Omental fat pad (tissue), 3 donors: ENCODE measurements at regions not wholly inside any gene's neighbourhood (a gene's known extent, or its start where the extent isn't known, plus 50 kb on each side); places are given as distances from the start of the nearest gene placed in this dataset.

ENCODE experiments used
- ATAC-seq: fragments of 150-250 bp; one replicate; pipeline ENCODE4 v1.9.1; 2016; ENCODE audit warnings: mild to moderate bottlenecking, moderate library complexity; ENCODE audit not compliant: low FRiP score
- DNase-seq: peaks from one replicate; pipeline ENCODE4 v3.0.0-alpha.2; 2019; ENCODE audit warnings: low spot score
- TF ChIP-seq, protein P1 (sequence below), 3 donors: fragments of 450-650 bp; IDR thresholded peaks; one replicate each; pipeline ENCODE4 v1.5.1; 2016 to 2017; ENCODE audit warnings: antibody characterized with exemption in 3 of 3, mild to moderate bottlenecking in 3 of 3, moderate library complexity in 2 of 3

DNA sequence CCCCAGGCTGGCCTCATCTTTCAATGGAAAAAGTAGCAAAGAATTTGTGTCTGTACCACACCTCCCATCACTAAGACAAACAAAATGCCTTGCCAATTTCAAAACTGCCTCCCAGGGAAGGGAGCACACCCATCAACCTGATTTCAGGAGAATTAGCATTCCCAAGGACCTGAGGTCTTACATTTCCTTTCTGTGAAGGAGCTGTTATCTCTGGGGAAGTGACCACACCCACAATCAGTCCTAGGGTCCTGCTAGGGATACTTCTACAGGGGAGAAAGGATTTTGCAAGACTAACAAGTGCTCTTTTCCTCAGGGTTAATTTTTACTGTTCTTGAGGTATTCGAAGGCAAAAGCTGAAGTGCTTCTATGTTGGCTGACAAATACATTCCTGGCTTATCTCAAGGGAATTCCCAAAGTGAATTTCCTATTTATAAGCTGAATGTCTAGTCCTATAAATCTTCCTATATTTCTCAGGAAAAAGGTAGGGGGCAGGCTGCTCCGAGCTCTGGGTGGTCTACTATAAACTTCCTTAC, 97.4 kb upstream of the ITGA1 start:
- ATAC-seq (peak; percentile 45), DNase-seq (no peak)
- TF ChIP-seq, protein P1, sequence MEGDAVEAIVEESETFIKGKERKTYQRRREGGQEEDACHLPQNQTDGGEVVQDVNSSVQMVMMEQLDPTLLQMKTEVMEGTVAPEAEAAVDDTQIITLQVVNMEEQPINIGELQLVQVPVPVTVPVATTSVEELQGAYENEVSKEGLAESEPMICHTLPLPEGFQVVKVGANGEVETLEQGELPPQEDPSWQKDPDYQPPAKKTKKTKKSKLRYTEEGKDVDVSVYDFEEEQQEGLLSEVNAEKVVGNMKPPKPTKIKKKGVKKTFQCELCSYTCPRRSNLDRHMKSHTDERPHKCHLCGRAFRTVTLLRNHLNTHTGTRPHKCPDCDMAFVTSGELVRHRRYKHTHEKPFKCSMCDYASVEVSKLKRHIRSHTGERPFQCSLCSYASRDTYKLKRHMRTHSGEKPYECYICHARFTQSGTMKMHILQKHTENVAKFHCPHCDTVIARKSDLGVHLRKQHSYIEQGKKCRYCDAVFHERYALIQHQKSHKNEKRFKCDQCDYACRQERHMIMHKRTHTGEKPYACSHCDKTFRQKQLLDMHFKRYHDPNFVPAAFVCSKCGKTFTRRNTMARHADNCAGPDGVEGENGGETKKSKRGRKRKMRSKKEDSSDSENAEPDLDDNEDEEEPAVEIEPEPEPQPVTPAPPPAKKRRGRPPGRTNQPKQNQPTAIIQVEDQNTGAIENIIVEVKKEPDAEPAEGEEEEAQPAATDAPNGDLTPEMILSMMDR (IDR thresholded peaks at IDR 0.05) = no peak

DNA sequence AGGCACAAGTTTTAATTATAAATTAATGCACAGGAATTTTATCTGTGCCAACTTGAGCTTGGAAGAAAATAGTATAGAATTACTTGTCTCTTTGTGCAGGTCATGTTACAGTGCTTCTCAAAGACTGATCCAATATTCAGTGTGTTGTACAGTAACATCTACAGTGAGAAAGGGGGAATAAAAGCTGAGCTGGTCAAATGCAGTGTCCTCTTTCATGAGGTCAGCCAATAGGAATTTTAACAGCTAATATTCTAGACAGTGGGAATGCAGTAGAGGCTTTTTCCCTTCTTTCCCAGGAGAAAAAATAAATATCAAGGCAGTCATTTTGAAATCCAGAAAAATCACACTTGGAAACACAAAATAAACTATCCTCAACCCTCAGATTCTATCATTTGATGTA, 95.7 kb upstream of the ITGA1 start:
- no peak for ATAC-seq
- no peak for DNase-seq

DNA sequence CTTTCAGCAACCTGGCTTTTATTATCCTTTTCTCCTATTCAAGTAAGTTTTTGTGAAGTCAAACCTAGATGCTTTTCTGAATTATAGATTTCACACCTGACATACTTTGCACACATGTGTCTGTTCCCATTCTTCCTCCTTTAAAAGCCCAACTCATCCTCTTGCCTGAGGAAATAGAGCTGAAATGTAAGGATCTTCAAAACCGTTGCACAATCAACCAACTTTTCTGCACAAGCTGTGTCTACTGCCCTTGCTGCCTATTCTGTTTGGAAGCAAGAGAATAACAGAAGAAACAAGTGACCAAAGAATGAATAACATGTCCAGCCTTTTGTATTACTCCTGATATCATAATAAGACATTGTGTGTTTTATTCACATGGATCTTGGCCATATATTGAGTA, 95.1 kb upstream of the ITGA1 start:
- DNase-seq (no peak), ATAC-seq (no peak)
- TF ChIP-seq, protein P1 (IDR thresholded peaks at IDR 0.05) = no peak

More for the DNA sequence above, 95.7 kb upstream of the ITGA1 start:
- TF ChIP-seq, protein P1 (IDR thresholded peaks at IDR 0.05) = no peak

DNA sequence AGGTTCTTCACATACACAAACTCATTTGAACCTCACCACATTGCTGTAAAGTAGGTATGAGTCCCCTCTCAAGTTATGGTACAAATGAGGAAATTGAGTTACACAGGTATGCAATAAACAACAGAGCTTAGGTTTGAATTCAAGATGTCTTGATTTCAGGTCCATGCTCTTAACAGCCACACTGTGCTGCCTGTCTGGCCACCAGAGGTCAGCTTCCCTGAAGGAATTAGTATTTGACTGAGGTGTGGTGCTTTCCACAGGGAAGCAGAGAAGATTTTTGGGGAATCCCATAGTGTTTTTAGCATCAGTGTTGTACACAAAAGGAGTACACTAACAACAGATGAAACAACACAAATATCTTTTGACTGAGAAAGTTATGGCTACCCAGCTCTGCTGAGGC, 94.4 kb upstream of the ITGA1 start:
- TF ChIP-seq, protein P1 (IDR thresholded peaks at IDR 0.05) = no peak
- no peak for DNase-seq
- ATAC-seq = no peak

DNA sequence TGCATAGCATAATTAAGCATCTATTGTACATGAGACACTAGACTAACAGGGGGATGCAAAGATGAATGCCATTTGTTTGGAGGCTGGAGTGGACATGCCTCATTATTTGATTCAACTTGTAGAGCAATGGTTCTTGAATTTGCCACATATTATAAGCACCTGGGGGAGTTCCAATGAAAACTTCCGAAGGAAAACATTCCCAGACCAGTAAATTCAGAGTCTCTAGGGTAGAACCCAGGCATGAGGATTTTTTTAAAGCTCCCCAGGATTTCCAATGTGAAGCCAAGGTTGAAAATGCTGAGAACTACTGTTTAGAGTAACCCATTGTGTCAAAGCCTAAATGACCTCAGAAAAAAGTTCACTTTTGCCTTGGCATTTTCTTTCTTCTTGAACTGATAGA, 93.9 kb upstream of the ITGA1 start:
- TF ChIP-seq, protein P1 (IDR thresholded peaks at IDR 0.05) = no peak
- no peak for DNase-seq

DNA sequence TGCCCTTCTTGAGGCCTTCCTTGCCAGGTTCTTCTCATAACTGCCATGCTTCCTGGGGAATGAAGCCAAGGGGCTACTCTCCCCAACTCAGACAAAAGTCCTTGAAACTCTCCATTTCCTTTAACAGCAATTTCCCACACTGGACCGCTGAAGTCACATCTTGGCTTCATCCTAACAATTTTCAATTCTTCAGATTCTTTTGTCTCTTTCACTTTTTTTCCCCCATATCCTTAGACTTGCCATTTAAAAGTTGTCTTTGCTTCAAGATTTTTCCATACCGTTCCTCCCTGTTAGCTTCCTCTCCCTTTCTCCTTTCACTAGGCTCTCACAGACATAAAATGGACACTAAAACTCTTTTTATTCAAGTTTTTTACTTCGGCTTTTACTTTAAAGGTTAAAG, 93.1 kb upstream of the ITGA1 start:
- TF ChIP-seq, protein P1 (IDR thresholded peaks at IDR 0.05) = no peak
- no peak for DNase-seq
- no peak for ATAC-seq

More for the DNA sequence above, 93.9 kb upstream of the ITGA1 start:
- ATAC-seq = no peak

DNA sequence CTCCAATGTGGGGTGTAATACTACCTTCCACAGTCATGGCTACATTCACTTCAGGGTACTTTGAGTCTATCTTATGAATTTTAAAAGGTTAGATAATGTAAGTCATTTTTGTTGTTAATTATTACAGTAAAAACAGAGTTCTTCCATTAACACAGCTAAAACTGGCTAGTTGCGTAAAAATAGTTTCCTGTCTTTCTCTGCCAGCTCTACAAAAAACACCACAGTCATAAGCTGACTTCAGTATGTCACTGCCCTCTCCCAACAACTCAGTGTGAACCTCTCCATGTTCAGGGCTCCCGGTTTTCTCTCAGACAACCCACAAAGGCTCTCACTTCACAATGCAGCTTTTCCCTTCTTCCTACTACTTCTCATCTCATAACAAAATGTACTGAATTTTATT, 84.8 kb upstream of the ITGA1 start:
- ATAC-seq = no peak
- TF ChIP-seq, protein P1 (IDR thresholded peaks at IDR 0.05) = no peak
- DNase-seq = no peak
